ENCODE measurements at regions not wholly inside any gene's neighbourhood (a gene's known extent, or its start where the extent isn't known, plus 50 kb on each side); places are given as distances from the start of the nearest gene placed in this dataset.

DNA sequence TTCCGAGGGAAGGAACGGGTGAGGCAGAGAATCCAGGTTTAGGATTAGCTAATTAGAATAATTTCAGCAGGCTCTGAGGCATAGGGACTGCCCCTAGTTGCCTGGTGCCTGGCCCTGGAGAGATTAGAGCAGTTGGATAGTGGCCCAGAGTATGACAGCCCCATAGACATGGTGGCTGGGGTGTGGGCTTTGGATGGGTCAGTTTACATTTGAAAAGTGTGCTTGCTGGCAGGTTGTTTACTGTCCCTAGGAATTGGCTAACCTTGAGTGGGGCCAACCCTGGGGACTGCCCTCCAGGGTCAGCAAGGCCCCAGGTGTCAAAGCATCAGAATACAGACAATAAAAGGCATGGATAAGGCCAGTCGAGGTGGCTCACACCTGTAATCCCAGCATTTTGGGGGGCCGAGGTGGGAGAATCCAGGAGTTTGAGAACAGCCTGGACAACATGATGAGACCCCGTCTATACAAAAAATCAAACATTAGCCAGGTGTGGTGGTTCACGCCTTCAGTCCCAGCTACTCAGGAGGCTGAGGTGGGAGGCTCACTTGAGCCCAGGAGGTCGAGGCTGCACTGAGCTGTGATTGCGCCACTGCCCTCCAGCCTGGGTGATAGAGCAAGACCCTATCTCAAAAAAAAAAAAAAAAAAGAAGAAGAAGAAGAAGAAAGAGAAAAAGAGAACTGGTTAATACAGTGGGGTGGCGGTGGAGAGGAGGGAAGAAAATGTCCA, 182.3 kb upstream of the PWP1 start:
- no peaks in the 10 kb centered on the region for H3K4me1 ChIP-seq (ENCODE audit: insufficient read depth, low read length, poor library complexity, severe bottlenecking)
- BruUV-seq (replicated peaks), result no TSS peak
- TF ChIP-seq EZH2phosphoT487 (IDR thresholded peaks at IDR 0.05; ENCODE audit: borderline replicate concordance, low read depth, low read length), result no peak
- TF ChIP-seq, protein P1, sequence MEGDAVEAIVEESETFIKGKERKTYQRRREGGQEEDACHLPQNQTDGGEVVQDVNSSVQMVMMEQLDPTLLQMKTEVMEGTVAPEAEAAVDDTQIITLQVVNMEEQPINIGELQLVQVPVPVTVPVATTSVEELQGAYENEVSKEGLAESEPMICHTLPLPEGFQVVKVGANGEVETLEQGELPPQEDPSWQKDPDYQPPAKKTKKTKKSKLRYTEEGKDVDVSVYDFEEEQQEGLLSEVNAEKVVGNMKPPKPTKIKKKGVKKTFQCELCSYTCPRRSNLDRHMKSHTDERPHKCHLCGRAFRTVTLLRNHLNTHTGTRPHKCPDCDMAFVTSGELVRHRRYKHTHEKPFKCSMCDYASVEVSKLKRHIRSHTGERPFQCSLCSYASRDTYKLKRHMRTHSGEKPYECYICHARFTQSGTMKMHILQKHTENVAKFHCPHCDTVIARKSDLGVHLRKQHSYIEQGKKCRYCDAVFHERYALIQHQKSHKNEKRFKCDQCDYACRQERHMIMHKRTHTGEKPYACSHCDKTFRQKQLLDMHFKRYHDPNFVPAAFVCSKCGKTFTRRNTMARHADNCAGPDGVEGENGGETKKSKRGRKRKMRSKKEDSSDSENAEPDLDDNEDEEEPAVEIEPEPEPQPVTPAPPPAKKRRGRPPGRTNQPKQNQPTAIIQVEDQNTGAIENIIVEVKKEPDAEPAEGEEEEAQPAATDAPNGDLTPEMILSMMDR (conservative IDR thresholded peaks at IDR 0.05; ENCODE audit: low read length), result no peak
- no peak overlapping the region for H3K4me3 ChIP-seq (ENCODE audit: low read depth, low read length, poor library complexity, severe bottlenecking)
- H3K9me2 ChIP-seq (ENCODE audit: insufficient read depth, low read length), result no peaks in the 10 kb centered on the region
- ChIA-PET CTCF (ENCODE audit: unreplicated experiment) (no interaction called here), POLR2A (no interaction called here)
- H3K4me2 ChIP-seq (ENCODE audit: low read length), result no peak overlapping the region
- H3K27ac ChIP-seq (ENCODE audit: low read depth, low read length, poor library complexity, severe bottlenecking), result no peak overlapping the region
- H3K36me3 ChIP-seq (ENCODE audit: insufficient read depth, low read length), result no peaks in the 10 kb centered on the region
- intact Hi-C loops (cut with micrococcal nuclease; ENCODE audit: unreplicated experiment), result no loop called here
- no peak for DNase-seq (ENCODE audit: low spot score)
- no peaks in the 10 kb centered on the region for H4K20me1 ChIP-seq (ENCODE audit: insufficient read depth, low read length)
- H3K79me2 ChIP-seq (ENCODE audit: insufficient read depth, low read depth, low read length), result no peaks in the 10 kb centered on the region
- H3K9me3 ChIP-seq (ENCODE audit: low read length), result no peaks in the 10 kb centered on the region
- H2AFZ ChIP-seq (ENCODE audit: low read length), result no peak overlapping the region

DNA sequence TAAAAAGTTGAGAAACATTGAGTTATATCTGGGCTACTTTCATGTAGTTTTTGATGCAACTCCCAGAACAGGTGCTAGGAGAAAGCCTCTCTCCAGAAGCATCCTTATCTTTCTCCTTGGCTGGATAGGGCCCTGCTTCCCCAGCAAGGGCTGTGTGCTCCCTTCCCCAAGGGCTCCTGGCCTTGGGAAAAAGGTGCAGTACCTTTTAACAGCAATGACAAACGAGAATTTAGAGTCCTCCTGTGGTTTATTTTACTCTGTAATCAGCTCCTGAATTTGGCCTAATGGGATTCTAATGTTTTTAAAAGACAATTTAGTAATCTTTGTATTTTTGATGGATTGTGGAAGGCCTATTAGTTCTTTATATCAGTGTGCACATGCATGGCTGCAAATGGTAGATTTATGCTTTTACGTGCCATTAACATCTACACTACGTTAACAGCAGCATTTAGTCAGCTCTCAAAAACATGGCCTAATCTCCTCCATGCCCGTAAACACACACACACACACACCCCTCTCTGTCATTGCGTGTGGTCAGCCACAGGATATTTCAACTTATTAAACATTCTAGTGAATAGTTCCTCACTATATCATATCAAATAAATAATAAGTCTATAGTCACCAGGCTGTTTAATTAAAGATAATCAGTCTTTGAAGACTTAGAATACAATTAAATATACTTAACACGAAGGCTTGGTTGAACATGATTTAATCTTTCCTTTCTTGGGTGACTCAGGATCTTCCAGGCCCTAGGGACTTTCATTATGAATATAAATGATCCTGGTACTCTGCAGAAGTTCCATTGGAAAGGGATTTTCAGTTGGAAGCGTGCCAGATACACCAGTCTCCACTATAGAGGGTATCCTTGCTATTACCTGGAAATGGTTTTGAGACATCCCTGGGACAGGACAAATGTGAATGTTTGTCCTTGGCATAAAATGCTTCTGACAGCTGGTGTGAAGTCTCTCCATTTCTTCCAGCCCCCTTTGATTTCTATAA, 181.4 kb upstream of the PWP1 start:
- no peaks in the 10 kb centered on the region for H3K79me2 ChIP-seq (ENCODE audit: insufficient read depth, low read depth, low read length)
- TF ChIP-seq, protein P1 (conservative IDR thresholded peaks at IDR 0.05; ENCODE audit: low read length), result no peak
- no peak for TF ChIP-seq EZH2phosphoT487 (IDR thresholded peaks at IDR 0.05; ENCODE audit: borderline replicate concordance, low read depth, low read length)
- no peaks in the 10 kb centered on the region for H3K9me3 ChIP-seq (ENCODE audit: low read length)
- no peak overlapping the region for H3K4me2 ChIP-seq (ENCODE audit: low read length)
- no peak overlapping the region for H2AFZ ChIP-seq (ENCODE audit: low read length)
- DNase-seq (ENCODE audit: low spot score), result no peak
- intact Hi-C loops (cut with micrococcal nuclease; ENCODE audit: unreplicated experiment), result no loop called here
- H3K9me2 ChIP-seq (ENCODE audit: insufficient read depth, low read length), result no peaks in the 10 kb centered on the region
- H4K20me1 ChIP-seq (ENCODE audit: insufficient read depth, low read length), result no peaks in the 10 kb centered on the region
- no peak overlapping the region for H3K4me3 ChIP-seq (ENCODE audit: low read depth, low read length, poor library complexity, severe bottlenecking)
- BruUV-seq (replicated peaks), result no TSS peak
- POLR2A ChIA-PET, result no interaction called here
- no peaks in the 10 kb centered on the region for H3K36me3 ChIP-seq (ENCODE audit: insufficient read depth, low read length)
- no peaks in the 10 kb centered on the region for H3K4me1 ChIP-seq (ENCODE audit: insufficient read depth, low read length, poor library complexity, severe bottlenecking)
- CTCF ChIA-PET (ENCODE audit: unreplicated experiment), result no interaction called here
- no peak overlapping the region for H3K27ac ChIP-seq (ENCODE audit: low read depth, low read length, poor library complexity, severe bottlenecking)
